ENCODE measurements at regions not wholly inside any gene's neighbourhood (a gene's known extent, or its start where the extent isn't known, plus 50 kb on each side); places are given as distances from the start of the nearest gene placed in this dataset.

- ATAC-seq (ENCODE audit: insufficient number of reproducible peaks, low FRiP score, low read depth) (no peak), DNase-seq (ENCODE audit: low spot score) (no peak)
- Histone ChIP-seq H3K36me3 (no peaks in the 10 kb centered on the region), H3K4me1 (ENCODE audit: control insufficient read depth in 1 of 2, low read depth in 2 of 2) (no peaks in the 10 kb centered on the region), H3K9me3 (no peaks in the 10 kb centered on the region), H3K27me3 (replicated peaks; ENCODE audit: insufficient read depth) (no peaks in the 10 kb centered on the region), H3K27ac (no peak overlapping the region), H3K4me3 (no peak overlapping the region)
- TF ChIP-seq CTCF (IDR thresholded peaks at IDR 0.05) = no peak
Measured at GRCh38 chr18:39918847-39919246, 2036.2 kb upstream of the PIK3C3 start.

GRCh38 chr18:39913672-39914366 lies 2041.2 kb upstream of the PIK3C3 start:
- ATAC-seq (ENCODE audit: insufficient number of reproducible peaks, low FRiP score, low read depth) = no peak
- H3K27me3 ChIP-seq (replicated peaks; ENCODE audit: insufficient read depth) = no peaks in the 10 kb centered on the region
- no peaks in the 10 kb centered on the region for H3K36me3 ChIP-seq
- no peaks in the 10 kb centered on the region for H3K4me1 ChIP-seq (ENCODE audit: control insufficient read depth in 1 of 2, low read depth in 2 of 2)
- DNase-seq (ENCODE audit: low spot score) = no peak
- H3K27ac ChIP-seq = no peak overlapping the region
- H3K9me3 ChIP-seq = no peaks in the 10 kb centered on the region
- no peak overlapping the region for H3K4me3 ChIP-seq
- no peak for TF ChIP-seq CTCF (IDR thresholded peaks at IDR 0.05)

- Histone ChIP-seq H3K36me3 (no peaks in the 10 kb centered on the region), H3K27ac (no peak overlapping the region), H3K4me3 (no peak overlapping the region), H3K27me3 (replicated peaks; ENCODE audit: insufficient read depth) (no peaks in the 10 kb centered on the region), H3K9me3 (no peaks in the 10 kb centered on the region), H3K4me1 (ENCODE audit: control insufficient read depth in 1 of 2, low read depth in 2 of 2) (no peaks in the 10 kb centered on the region)
- DNase-seq (ENCODE audit: low spot score) (no peak), ATAC-seq (ENCODE audit: insufficient number of reproducible peaks, low FRiP score, low read depth) (no peak)
- no peak for TF ChIP-seq CTCF (IDR thresholded peaks at IDR 0.05)
Measured at GRCh38 chr18:39911716-39912115, 2043.3 kb upstream of the PIK3C3 start.

GRCh38 chr18:39909706-39910105 lies 2045.3 kb upstream of the PIK3C3 start:
- H3K9me3 ChIP-seq = no peaks in the 10 kb centered on the region
- no peak overlapping the region for H3K4me3 ChIP-seq
- ATAC-seq (ENCODE audit: insufficient number of reproducible peaks, low FRiP score, low read depth) = no peak
- no peaks in the 10 kb centered on the region for H3K4me1 ChIP-seq (ENCODE audit: control insufficient read depth in 1 of 2, low read depth in 2 of 2)
- H3K27ac ChIP-seq = no peak overlapping the region
- TF ChIP-seq CTCF (IDR thresholded peaks at IDR 0.05) = no peak
- no peaks in the 10 kb centered on the region for H3K27me3 ChIP-seq (replicated peaks; ENCODE audit: insufficient read depth)
- no peak for DNase-seq (ENCODE audit: low spot score)
- no peaks in the 10 kb centered on the region for H3K36me3 ChIP-seq

GRCh38 chr18:39886136-39886535 lies 2068.9 kb upstream of the PIK3C3 start:
- no peak for TF ChIP-seq CTCF (IDR thresholded peaks at IDR 0.05)
- no peak overlapping the region for H3K27ac ChIP-seq
- no peak overlapping the region for H3K4me3 ChIP-seq
- H3K4me1 ChIP-seq (ENCODE audit: control insufficient read depth in 1 of 2, low read depth in 2 of 2) = no peaks in the 10 kb centered on the region
- H3K9me3 ChIP-seq = no peaks in the 10 kb centered on the region
- no peaks in the 10 kb centered on the region for H3K27me3 ChIP-seq (replicated peaks; ENCODE audit: insufficient read depth)
- ATAC-seq (ENCODE audit: insufficient number of reproducible peaks, low FRiP score, low read depth) = no peak
- no peak for DNase-seq (ENCODE audit: low spot score)
- H3K36me3 ChIP-seq = no peaks in the 10 kb centered on the region
